Caco-2 (cell line): ENCODE measurements at regions not wholly inside any gene's neighbourhood (a gene's known extent, or its start where the extent isn't known, plus 50 kb on each side); places are given as distances from the start of the nearest gene placed in this dataset.

Experiments used
- BruUV-seq: library from RNA; stranded (reverse); fragments of 400-500 nt; replicated peaks from 2 replicates; lab custom pipeline; 2021; lab: Mats Ljungman, UMichigan
- CTCF ChIA-PET: fragments of 300-600 bp; sonication (Branson Sonifier 250); formaldehyde crosslinking; loops from one replicate; lab custom pipeline; 2022; ENCODE audit warnings: antibody characterized with exemption; lab: Charles Lee
- POLR2A ChIA-PET: fragments of 300-600 bp; sonication (Branson Sonifier 250); formaldehyde crosslinking; loops from one replicate; lab custom pipeline; 2022; ENCODE audit warnings: antibody characterized with exemption; lab: Charles Lee
- DNase-seq, 2 experiments: peaks; one replicate each; pipeline versions ENCODE4 v3.0.0 to v3.0.0-alpha.2; 2020 to 2022
- H3K27me3 ChIP-seq: replicated peaks from 2 replicates; pipeline ENCODE4 v1.6.0; 2011; ENCODE audit warnings: low read length; ENCODE audit not compliant: control insufficient read depth, insufficient read depth
- H3K36me3 ChIP-seq: 2 replicates; pipeline ENCODE4 v1.5.1; 2011; ENCODE audit warnings: low read length; ENCODE audit not compliant: control insufficient read depth, insufficient read depth
- H3K4me1 ChIP-seq: fragments of 250-450 bp; sonication (Bioruptor Pico); 2 replicates; pipeline ENCODE4 v1.5.1; 2020; ENCODE audit warnings: mild to moderate bottlenecking
- H3K4me3 ChIP-seq: 2 replicates; pipeline ENCODE4 v1.5.1; 2011; ENCODE audit warnings: low read depth, mild to moderate bottlenecking, control low read depth, low read length
- H3K9me3 ChIP-seq: fragments of 250-450 bp; sonication (Bioruptor Pico); 2 replicates; pipeline ENCODE4 v1.5.1; 2020; ENCODE audit warnings: mild to moderate bottlenecking, moderate library complexity
- H3K27ac Mint-ChIP-seq: one replicate; pipeline ENCODE4 v1.8.0; 2022; ENCODE audit warnings: mixed read lengths; ENCODE audit not compliant: unreplicated experiment
- H3K27me3 Mint-ChIP-seq: one replicate; pipeline ENCODE4 v1.8.0; 2022; ENCODE audit warnings: mixed read lengths; ENCODE audit not compliant: insufficient read depth, unreplicated experiment
- H3K36me3 Mint-ChIP-seq: one replicate; pipeline ENCODE4 v1.8.0; 2022; ENCODE audit warnings: mild to moderate bottlenecking, mixed read lengths; ENCODE audit not compliant: insufficient read depth, unreplicated experiment
- H3K4me1 Mint-ChIP-seq: one replicate; pipeline ENCODE4 v1.8.0; 2022; ENCODE audit warnings: low read depth, mixed read lengths; ENCODE audit not compliant: unreplicated experiment
- H3K4me3 Mint-ChIP-seq: one replicate; pipeline ENCODE4 v1.8.0; 2022; ENCODE audit warnings: mild to moderate bottlenecking, moderate library complexity, mixed read lengths; ENCODE audit not compliant: unreplicated experiment
- H3K9me3 Mint-ChIP-seq: one replicate; pipeline ENCODE4 v1.8.0; 2022; ENCODE audit warnings: mixed read lengths; ENCODE audit not compliant: unreplicated experiment
- CTCF ChIP-seq, 2 experiments: fragments of 200-600 bp in 1 of 2; IDR thresholded peaks; 1 replicate in 1 of 2; 2 replicates in 1 of 2; pipeline versions ENCODE4 v1.5.1 to v1.8.0; 2011 to 2022; ENCODE audit warnings: antibody characterized with exemption in 1 of 2, control low read depth in 1 of 2, inconsistent platforms in 1 of 2, low read depth in 1 of 2, low read length in 1 of 2, mild to moderate bottlenecking in 1 of 2, moderate library complexity in 1 of 2; ENCODE audit not compliant: insufficient read depth in 1 of 2, severe bottlenecking in 1 of 2, unreplicated experiment in 1 of 2
- intact Hi-C: fragments of 100-400 bp; cut with micrococcal nuclease; formaldehyde crosslinking; loops from one replicate; pipeline ENCODE4 v1.10.0; 2022; ENCODE audit not compliant: unreplicated experiment

GRCh38 chr11:20309231-20310025 is 54.1 kb upstream of the HTATIP2 start:
- no peak overlapping the region for H3K4me3 Mint-ChIP-seq
- ChIA-PET CTCF (no interaction called here), POLR2A (no interaction called here)
- no peaks in the 10 kb centered on the region for H3K4me1 Mint-ChIP-seq
- no peak overlapping the region for H3K27ac Mint-ChIP-seq
- no peaks in the 10 kb centered on the region for H3K27me3 ChIP-seq
- H3K36me3 Mint-ChIP-seq, result no peaks in the 10 kb centered on the region
- no peak for DNase-seq
- no peaks in the 10 kb centered on the region for H3K4me1 ChIP-seq
- no peak overlapping the region for H3K4me3 ChIP-seq
- no peaks in the 10 kb centered on the region for H3K9me3 ChIP-seq
- peaks cover 13% of the 10 kb centered on the region for H3K27me3 Mint-ChIP-seq
- no peaks in the 10 kb centered on the region for H3K36me3 ChIP-seq
- TF ChIP-seq CTCF (IDR thresholded peaks at IDR 0.05; ENCODE audit: insufficient read depth in 1 of 2, low read depth in 1 of 2, low read length in 1 of 2, severe bottlenecking in 1 of 2, unreplicated experiment in 1 of 2), result no peak
- intact Hi-C loops, result no loop called here
- no TSS peak for BruUV-seq
- H3K9me3 Mint-ChIP-seq, result no peaks in the 10 kb centered on the region

- no peaks in the 10 kb centered on the region for H3K36me3 Mint-ChIP-seq
- no peaks in the 10 kb centered on the region for H3K4me1 ChIP-seq
- no peaks in the 10 kb centered on the region for H3K36me3 ChIP-seq
- H3K27me3 ChIP-seq, result peaks cover 3% of the 10 kb centered on the region
- ChIA-PET POLR2A (no interaction called here), CTCF (no interaction called here)
- no TSS peak for BruUV-seq
- no peak overlapping the region for H3K4me3 ChIP-seq
- intact Hi-C loops, result no loop called here
- no peak overlapping the region for H3K27ac Mint-ChIP-seq
- H3K4me1 Mint-ChIP-seq, result no peaks in the 10 kb centered on the region
- H3K9me3 Mint-ChIP-seq, result no peaks in the 10 kb centered on the region
- no peak overlapping the region for H3K4me3 Mint-ChIP-seq
- TF ChIP-seq CTCF (IDR thresholded peaks at IDR 0.05; ENCODE audit: insufficient read depth in 1 of 2, low read depth in 1 of 2, low read length in 1 of 2, severe bottlenecking in 1 of 2, unreplicated experiment in 1 of 2), result no peak
- no peaks in the 10 kb centered on the region for H3K9me3 ChIP-seq
- no peak for DNase-seq
- peaks cover 15% of the 10 kb centered on the region for H3K27me3 Mint-ChIP-seq
These were observed 54.9 kb upstream of the HTATIP2 start for GRCh38 chr11:20308601-20309000.

GRCh38 chr11:20303391-20303965 is 60.0 kb upstream of the HTATIP2 start:
- H3K4me1 Mint-ChIP-seq, result no peaks in the 10 kb centered on the region
- intact Hi-C loops, result no loop called here
- Histone ChIP-seq H3K36me3 (no peaks in the 10 kb centered on the region), H3K27me3 (peaks cover 3% of the 10 kb centered on the region), H3K9me3 (no peaks in the 10 kb centered on the region), H3K4me1 (no peaks in the 10 kb centered on the region), H3K4me3 (no peak overlapping the region)
- CTCF ChIA-PET, result no interaction called here
- H3K27ac Mint-ChIP-seq, result no peak overlapping the region
- TF ChIP-seq CTCF (IDR thresholded peaks at IDR 0.05; ENCODE audit: insufficient read depth in 1 of 2, low read depth in 1 of 2, low read length in 1 of 2, severe bottlenecking in 1 of 2, unreplicated experiment in 1 of 2), result no peak
- POLR2A ChIA-PET, result no interaction called here
- no peaks in the 10 kb centered on the region for H3K36me3 Mint-ChIP-seq
- H3K27me3 Mint-ChIP-seq, result peaks cover 28% of the 10 kb centered on the region
- H3K9me3 Mint-ChIP-seq, result no peaks in the 10 kb centered on the region
- BruUV-seq, result no TSS peak
- H3K4me3 Mint-ChIP-seq, result no peak overlapping the region
- no peak for DNase-seq
